HG02885 (cell line): ENCODE measurements at regions not wholly inside any gene's neighbourhood (a gene's known extent, or its start where the extent isn't known, plus 50 kb on each side); places are given as distances from the start of the nearest gene placed in this dataset.
"Not testable (repeated sequence)": the region's sequence is repeated elsewhere in the genome, so short reads cannot be mapped to it uniquely, and the experiment has no call there.

Source experiments
- ATAC-seq: cut with Tn5 transposase; IDR thresholded peaks from one replicate; pipeline ENCODE4 v1.9.1; 2021; ENCODE audit warnings: mild to moderate bottlenecking; ENCODE audit not compliant: unreplicated experiment, poor library complexity

DNA sequence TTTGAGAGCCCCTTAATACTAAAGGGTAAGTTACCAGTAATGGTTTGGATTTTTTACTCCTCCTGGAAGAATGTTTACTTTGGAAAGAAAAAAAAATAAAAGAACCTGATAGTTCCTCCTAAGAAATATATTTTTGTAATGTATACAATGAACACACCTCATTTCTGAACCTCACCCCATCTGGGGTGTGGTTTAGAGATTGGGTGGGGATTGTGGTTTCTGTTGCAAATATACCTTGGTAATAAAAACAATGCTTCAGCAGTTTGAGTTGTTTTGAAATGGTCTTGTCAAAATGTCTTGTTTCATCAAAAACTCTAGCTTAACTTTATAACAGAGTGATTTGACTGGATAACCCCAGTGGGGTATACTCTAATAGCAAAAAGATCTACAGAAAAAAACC lies 448.9 kb upstream of the MEIS1 start:
- ATAC-seq: no peak

- ATAC-seq: no peak
Observed at GRCh38 chr2:65980531-65980930, 454.4 kb upstream of the MEIS1 start.

GRCh38 chr2:65979446-65979845 lies 455.5 kb upstream of the MEIS1 start:
- no peak for ATAC-seq

DNA sequence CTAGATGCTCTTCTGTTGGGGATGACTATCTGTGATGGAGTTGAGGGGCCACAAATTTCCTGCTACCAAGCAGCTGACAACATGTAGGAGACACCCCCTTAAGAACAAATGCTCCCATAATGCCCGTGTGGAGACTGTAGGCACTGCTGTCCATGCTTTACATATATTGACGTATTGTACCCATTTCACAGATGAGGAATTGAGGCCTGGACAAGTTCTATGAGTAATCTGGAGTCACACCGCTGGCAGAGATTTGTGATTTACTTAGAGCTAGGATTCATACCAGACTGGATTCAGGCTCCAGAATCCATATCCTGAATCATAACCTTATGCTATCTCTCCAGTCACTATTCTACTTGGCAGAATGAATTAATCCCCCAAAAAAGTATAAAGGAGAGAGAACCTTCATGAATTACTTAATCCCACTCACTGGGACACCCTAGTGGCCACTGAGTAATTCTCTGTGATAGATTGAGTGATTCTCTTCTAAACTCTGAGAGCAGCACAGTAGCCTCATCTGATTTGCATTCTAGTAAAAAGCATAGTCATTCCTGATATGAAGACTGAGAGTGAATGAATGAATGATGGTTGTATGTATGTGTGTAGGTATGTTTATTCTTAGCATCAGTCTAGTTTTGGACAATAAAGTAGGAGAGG lies 460.7 kb upstream of the MEIS1 start:
- peak; percentile 72 for ATAC-seq

GRCh38 chr2:65969161-65969560 lies 465.8 kb upstream of the MEIS1 start:
- no peak for ATAC-seq

DNA sequence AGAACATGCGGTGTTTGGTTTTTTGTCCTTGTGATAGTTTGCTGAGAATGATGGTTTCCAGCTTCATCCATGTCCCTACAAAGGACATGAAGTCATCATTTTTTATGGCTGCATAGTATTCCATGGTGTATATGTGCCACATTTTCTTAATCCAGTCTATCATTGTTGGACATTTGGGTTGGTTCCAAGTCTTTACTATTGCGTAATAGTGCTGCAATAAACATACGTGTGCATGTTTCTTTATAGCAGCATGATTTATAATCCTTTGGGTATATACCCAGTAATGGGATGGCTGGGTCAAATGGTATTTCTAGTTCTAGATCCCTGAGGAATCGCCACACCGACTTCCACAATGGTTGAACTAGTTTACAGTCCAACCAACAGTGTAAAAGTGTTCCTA lies 471.6 kb upstream of the MEIS1 start:
- ATAC-seq: not testable (repeated sequence)

DNA sequence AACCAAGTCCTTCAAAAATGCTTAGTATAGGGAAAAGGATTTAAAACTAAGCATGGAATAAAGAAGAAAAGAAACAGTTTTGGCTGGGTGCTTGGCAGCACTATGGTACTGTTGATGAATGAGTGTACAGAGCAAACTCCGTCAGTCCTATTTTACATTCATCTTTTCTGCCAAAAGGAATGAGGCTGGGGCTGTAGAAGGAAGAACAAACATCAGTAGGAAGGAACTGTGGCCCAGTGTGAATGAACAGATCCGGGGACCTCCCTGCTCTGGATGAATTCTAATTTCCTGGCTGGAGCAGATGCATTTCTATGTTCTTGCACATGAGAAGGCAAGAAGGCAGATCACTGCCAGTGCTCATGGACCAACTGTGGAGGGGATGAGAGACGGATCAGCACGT lies 474.0 kb upstream of the MEIS1 start:
- no peak for ATAC-seq

DNA sequence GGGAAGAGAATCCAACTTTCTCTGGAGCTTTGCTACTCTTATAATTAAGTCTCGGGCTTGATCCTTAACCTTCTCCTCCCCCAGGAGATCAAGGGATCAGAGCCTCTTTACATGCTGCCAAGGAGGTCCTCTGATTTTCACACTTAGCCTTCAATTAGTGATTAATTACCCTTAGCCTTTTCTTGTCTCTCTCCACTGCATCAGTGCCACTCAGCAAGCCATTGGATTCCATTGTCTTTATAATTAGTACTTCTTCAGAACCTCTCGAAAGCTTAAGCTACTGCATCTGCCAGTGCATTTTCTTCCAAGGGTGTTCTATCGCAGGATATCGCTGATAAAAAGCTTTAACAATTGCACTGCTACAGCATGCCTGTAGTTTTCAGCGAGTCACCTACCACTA lies 477.0 kb upstream of the MEIS1 start:
- no peak for ATAC-seq

- ATAC-seq: no peak
Observed at GRCh38 chr2:65957454-65957853, 477.5 kb upstream of the MEIS1 start.

GRCh38 chr2:65955259-65955658 lies 479.7 kb upstream of the MEIS1 start:
- no peak for ATAC-seq

DNA sequence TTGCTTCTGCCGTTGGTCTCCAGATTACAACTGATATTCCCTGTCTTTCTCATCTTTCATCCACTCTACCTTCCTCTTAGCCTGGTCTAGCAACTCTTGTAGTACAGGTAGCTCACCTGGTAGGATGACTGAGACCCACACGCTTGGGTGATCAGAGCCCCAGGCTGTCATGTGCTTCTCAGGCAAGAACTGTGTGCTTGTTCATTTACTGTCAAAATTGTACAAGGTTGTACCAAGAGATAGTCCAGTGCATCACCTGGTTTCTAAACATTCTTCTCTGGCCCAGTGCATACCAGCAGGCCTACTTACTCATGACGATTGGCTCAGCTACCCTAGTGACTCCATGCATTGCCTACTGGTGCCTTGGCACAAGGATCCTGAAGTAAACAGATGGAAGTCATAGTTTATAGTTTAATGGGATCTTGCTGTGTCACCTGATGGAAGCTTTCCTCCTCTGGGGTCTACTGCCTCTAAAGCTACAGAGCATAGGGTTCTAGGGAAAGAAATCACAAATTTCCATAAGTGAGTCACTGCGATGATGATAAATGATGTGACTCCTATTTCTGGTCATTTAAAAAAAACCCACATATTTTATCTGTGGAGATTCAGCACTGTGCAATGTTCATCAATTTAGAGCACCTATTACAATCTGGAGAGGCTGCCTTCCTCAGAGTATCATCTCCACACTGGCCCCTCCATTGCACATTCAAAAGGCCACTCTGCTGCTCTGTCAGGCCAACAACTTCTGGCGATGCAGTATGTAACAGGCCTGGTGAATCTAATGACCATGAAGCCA lies 481.8 kb upstream of the MEIS1 start:
- ATAC-seq: no peak

DNA sequence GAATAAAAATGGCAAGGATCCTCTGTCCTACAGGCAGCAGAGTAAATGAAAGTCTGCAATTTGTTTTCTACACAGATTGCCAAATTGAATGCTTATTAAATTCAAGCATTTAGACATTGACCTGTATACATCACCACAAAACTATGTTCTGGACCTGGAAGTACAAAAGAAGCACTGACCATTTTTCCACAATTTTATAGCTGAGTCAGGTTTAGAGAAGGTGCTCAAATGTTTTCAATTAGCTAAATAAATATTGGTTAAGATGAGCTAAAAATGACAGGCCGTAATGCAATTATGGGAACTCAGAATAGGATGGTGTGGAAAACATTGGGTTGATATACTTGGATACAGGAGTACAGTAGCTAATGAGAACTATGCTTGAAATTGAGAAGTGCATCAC lies 490.7 kb upstream of the MEIS1 start:
- no peak for ATAC-seq

DNA sequence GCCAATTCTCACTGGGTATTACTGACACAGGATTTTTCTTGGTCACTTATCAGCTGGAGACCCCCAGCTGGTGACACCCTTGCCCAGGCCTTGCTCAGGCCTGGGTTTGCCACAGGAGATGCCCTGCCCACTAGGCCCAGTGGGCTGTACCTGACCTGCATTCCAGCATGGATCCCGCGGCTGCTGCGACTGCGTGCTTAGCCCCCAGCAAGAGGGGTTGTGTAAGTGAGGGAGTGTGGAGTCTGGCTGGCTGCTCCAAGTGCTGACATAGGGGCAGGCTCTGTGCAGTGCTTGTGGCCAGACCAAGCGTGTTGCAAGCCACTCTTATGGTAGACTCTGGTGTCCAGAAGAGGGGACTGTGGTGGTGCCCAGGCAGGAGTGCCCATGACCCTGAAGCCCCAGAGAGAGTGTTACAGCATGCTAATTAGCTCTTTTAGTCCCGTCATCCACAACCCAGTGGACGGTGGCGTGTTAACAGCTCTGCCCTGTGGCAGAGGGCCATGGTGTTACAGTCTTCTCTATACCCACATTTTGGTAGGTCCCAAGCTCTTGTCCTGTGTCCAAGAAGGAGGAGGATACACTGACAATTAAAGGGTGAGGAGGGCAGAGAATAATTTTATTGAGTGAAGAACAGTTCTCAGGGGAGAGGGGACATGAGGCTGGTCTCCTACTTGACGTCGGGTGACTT lies 491.7 kb upstream of the MEIS1 start:
- ATAC-seq: no peak

DNA sequence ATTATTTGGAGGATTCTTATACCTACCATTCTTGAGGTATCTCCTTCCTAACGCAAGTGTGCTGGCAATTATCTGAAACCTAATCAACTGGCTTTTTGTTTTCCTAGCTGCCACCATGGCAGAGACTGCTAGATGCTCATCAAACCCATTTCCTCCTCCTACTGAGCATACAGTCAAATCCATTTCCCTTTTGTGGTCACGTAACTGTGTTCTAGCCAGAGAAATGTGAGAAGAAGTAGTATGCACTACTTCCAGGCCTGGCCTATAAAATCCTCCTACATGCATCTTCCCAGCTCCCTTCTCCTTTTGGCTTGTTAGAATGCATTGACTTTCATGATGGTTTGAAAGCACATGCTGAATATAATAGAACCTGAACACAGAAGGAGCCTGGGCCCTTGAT lies 494.1 kb upstream of the MEIS1 start:
- no peak for ATAC-seq

DNA sequence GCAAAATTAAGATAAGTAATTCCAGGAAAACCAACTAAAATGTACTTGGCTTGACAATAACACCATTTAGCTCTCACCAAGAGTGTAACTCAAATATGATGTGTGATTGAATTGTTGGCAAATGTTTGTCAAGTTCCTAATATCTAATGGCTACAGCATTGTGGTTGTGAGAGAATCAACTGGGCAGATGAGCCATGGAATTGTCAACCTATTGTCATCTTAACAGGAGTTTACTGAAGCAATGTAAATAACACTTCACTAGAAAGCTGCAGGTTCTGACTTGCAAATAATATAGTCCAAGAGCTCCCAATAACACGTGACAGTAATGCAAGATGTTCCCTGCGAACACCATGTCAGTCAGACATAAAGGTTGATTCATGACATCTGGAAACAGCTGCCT lies 495.2 kb upstream of the MEIS1 start:
- ATAC-seq: no peak

GRCh38 chr2:65937379-65938160 lies 497.4 kb upstream of the MEIS1 start:
- ATAC-seq: no peak

- ATAC-seq: no peak
Observed at GRCh38 chr2:65934992-65935629, 499.8 kb upstream of the MEIS1 start.

DNA sequence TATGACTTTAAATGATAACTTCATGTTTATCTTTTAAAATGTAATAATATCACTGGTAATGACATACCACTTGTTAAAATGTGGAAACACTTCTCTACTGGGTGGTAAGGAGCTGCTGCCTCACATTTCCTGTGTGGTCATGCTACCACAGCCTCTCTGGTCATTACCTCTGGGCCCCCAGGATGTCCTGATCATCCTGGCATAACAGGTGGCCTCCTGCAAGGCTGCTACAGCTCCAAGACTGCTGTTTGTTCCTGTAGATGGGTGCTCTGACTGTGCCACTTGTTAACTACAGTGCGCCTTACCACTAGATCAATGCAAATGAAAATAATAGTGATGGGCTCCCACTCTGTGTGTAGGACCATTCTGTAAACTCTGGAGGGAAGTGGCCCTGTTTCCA lies 500.2 kb upstream of the SPRED2 start:
- no peak for ATAC-seq

DNA sequence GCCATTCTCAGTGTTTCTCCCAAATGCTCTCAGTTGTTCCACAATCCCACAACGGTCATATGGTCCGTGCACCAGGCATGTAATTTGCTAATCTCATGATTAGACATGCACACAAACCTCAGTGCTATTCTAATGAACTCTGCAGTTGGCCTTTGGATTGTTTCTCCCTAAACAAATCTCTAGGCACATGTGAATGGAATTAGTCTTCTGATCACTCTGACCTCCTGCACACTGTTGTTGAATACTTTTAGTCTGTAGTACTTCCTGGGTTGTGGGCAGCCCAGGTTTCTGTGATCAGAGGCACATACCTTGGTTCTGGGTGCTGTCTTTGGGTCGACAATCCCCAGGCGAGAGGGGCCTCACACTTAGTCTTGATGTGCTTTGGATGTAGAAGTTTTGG lies 498.7 kb upstream of the SPRED2 start:
- no peak for ATAC-seq

DNA sequence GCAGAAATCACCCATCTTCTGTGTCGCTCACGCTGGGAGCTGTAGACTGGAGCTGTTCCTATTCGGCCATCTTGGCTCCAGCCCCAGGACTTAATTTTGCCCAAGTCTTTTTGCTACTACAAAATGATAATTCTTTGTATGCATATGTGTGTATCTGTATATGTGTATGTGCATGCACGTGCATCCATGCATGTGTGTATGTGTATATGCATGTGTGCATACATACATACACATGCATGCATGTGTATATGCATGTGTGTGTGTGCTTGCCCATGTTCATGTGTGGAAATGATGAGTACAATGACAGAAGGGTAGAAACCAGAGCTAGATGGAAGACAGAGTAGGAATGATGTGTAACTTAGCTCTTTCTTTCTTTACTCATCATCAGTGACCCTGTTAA lies 497.9 kb upstream of the SPRED2 start:
- no peak for ATAC-seq
